SK-N-SH (cell line): ENCODE measurements at regions not wholly inside any gene's neighbourhood (a gene's known extent, or its start where the extent isn't known, plus 50 kb on each side); places are given as distances from the start of the nearest gene placed in this dataset.

Source experiments
- CTCF ChIA-PET: fragments of 300-600, 350-600 bp; formaldehyde crosslinking; extraction: SDS; loops from one replicate; lab custom pipeline; 2021; lab: Yijun Ruan, JAX
- POLR2A ChIA-PET: fragments of 350-600 bp; sonication (Branson Sonifier 250); formaldehyde crosslinking; extraction: SDS; loops from one replicate; lab custom pipeline; 2020; ENCODE audit warnings: antibody characterized with exemption, inconsistent platforms; lab: Yijun Ruan, JAX
- DNase-seq: peaks from one replicate; pipeline ENCODE4 v3.0.0; 2012
- H2AFZ ChIP-seq: fragments of 200-600 bp; sonication (generic); 2 replicates; pipeline ENCODE4 v1.8.1; 2016; ENCODE audit warnings: antibody characterized with exemption, mild to moderate bottlenecking, low read depth
- H3F3A ChIP-seq: fragments of 200-600 bp; sonication (generic); replicated peaks from 2 replicates; pipeline ENCODE3; 2016; ENCODE audit warnings: antibody characterized with exemption, mild to moderate bottlenecking; ENCODE audit not compliant: insufficient read depth
- H3K27ac ChIP-seq, 2 experiments: fragments of 200-500 bp in 1 of 2; fragments of 200-600 bp in 1 of 2; sonication (Bioruptor generic) in 1 of 2; sonication (generic), shearing (Covaris generic) in 1 of 2; 2 replicates each; pipeline versions ENCODE4 v1.5.1 to v1.6.1; 2014 to 2016; ENCODE audit warnings: low read depth in 2 of 2, inconsistent platforms in 1 of 2, low read length in 1 of 2, mild to moderate bottlenecking in 1 of 2, mixed read lengths in 1 of 2
- H3K27me3 ChIP-seq: fragments of 200-600 bp; sonication (generic), shearing (Covaris generic); 2 replicates; pipeline ENCODE4 v1.6.1; 2016; ENCODE audit warnings: mixed run types; ENCODE audit not compliant: insufficient read depth
- H3K36me3 ChIP-seq, 2 experiments: fragments of 200-500 bp in 1 of 2; fragments of 200-600 bp in 1 of 2; sonication (Bioruptor generic) in 1 of 2; sonication (generic) in 1 of 2; replicated peaks in 1 of 2; 2 replicates each; pipeline versions ENCODE3 to v1.5.1; 2014 to 2016; ENCODE audit warnings: low read length in 1 of 2, mild to moderate bottlenecking in 1 of 2; ENCODE audit not compliant: insufficient read depth in 2 of 2, control insufficient read depth in 1 of 2
- H3K4me1 ChIP-seq, 2 experiments: fragments of 200-500 bp in 1 of 2; fragments of 200-600 bp in 1 of 2; sonication (Bioruptor generic) in 1 of 2; sonication (generic), shearing (Covaris generic) in 1 of 2; 2 replicates each; pipeline versions ENCODE4 v1.5.1 to v1.6.1; 2014 to 2016; ENCODE audit warnings: low read depth in 1 of 2, low read length in 1 of 2, mixed run types in 1 of 2; ENCODE audit not compliant: insufficient read depth in 2 of 2, control insufficient read depth in 1 of 2
- H3K4me2 ChIP-seq: fragments of 200-600 bp; sonication (generic), shearing (Covaris generic); 2 replicates; pipeline ENCODE4 v1.6.1; 2017; ENCODE audit warnings: mixed run types
- H3K4me3 ChIP-seq, 2 experiments: fragments of 200-500 bp in 1 of 2; fragments of 200-600 bp in 1 of 2; sonication (Bioruptor generic) in 1 of 2; sonication (generic), shearing (Covaris generic) in 1 of 2; 2 replicates each; pipeline versions ENCODE4 v1.5.1 to v1.8.1; 2014 to 2016; ENCODE audit warnings: low read depth in 2 of 2, inconsistent platforms in 1 of 2, low read length in 1 of 2, mild to moderate bottlenecking in 1 of 2, mixed read lengths in 1 of 2, moderate library complexity in 1 of 2
- H3K79me2 ChIP-seq: fragments of 200-600 bp; sonication (generic); 2 replicates; pipeline ENCODE4 v1.8.1; 2017; ENCODE audit warnings: mild to moderate bottlenecking; ENCODE audit not compliant: insufficient read depth
- H3K9ac ChIP-seq: fragments of 200-600 bp; sonication (generic); 2 replicates; pipeline ENCODE4 v1.6.1; 2017; ENCODE audit warnings: mixed run types
- H3K9me2 ChIP-seq: fragments of 200-600 bp; sonication (generic); 2 replicates; pipeline ENCODE4 v1.6.1; 2017; ENCODE audit warnings: mixed run types
- H3K9me3 ChIP-seq: fragments of 200-600 bp; sonication (generic); 2 replicates; pipeline ENCODE4 v1.6.1; 2017; ENCODE audit warnings: mixed run types, mild to moderate bottlenecking, moderate library complexity
- H4K20me1 ChIP-seq: fragments of 200-600 bp; sonication (generic); 2 replicates; pipeline ENCODE4 v1.6.1; 2017; ENCODE audit warnings: mild to moderate bottlenecking, mixed run types; ENCODE audit not compliant: insufficient read depth
- FOSL2 ChIP-seq: IDR thresholded peaks from 2 replicates; pipeline ENCODE4 v1.4.0; 2012; ENCODE audit warnings: low read depth, mild to moderate bottlenecking, moderate library complexity, borderline replicate concordance
- FOXJ3 ChIP-seq: sonication (generic); formaldehyde crosslinking; IDR thresholded peaks from 2 replicates; pipeline ENCODE4 v1.5.1; 2020; ENCODE audit warnings: mild to moderate bottlenecking, missing genetic modification reagents
- FOXM1 ChIP-seq: IDR thresholded peaks from 2 replicates; pipeline ENCODE4 v1.4.0; 2012; ENCODE audit warnings: low read depth, mild to moderate bottlenecking
- GATA2 ChIP-seq: sonication (generic); formaldehyde crosslinking; IDR thresholded peaks from 2 replicates; pipeline ENCODE4 v1.5.0; 2020; ENCODE audit warnings: mild to moderate bottlenecking, missing genetic modification reagents
- MXI1 ChIP-seq: IDR thresholded peaks from 2 replicates; pipeline ENCODE4 v1.6.1; 2012; ENCODE audit warnings: mild to moderate bottlenecking, low read depth, low read length, improper control_type of control experiment
- NFIC ChIP-seq: IDR thresholded peaks from 2 replicates; pipeline ENCODE4 v1.4.0; 2012; ENCODE audit warnings: borderline replicate concordance
- NRF1 ChIP-seq: IDR thresholded peaks from 2 replicates; pipeline ENCODE4 v1.6.1; 2012; ENCODE audit warnings: low read depth, mild to moderate bottlenecking, low read length
- RCOR1 ChIP-seq: fragments of 150-350 bp; IDR thresholded peaks from 2 replicates; pipeline ENCODE4 v1.6.1; 2017; ENCODE audit warnings: antibody characterized with exemption, low read length
- SIN3A ChIP-seq: IDR thresholded peaks from 2 replicates; pipeline ENCODE4 v1.6.1; 2012; ENCODE audit warnings: low read depth, mild to moderate bottlenecking, low read length, moderate library complexity, borderline replicate concordance
- SMC3 ChIP-seq: IDR thresholded peaks from 2 replicates; pipeline ENCODE4 v1.6.1; 2012; ENCODE audit warnings: low read depth, low read length, improper control_type of control experiment
- TAF1 ChIP-seq: IDR thresholded peaks from 2 replicates; pipeline ENCODE4 v1.6.1; 2012; ENCODE audit warnings: low read depth, mild to moderate bottlenecking, low read length, moderate library complexity, borderline replicate concordance
- TCF12 ChIP-seq: IDR thresholded peaks from 2 replicates; pipeline ENCODE4 v1.4.0; 2012
- TEAD4 ChIP-seq: IDR thresholded peaks from 2 replicates; pipeline ENCODE4 v1.4.0; 2012; ENCODE audit warnings: mild to moderate bottlenecking, borderline replicate concordance; ENCODE audit not compliant: insufficient read depth
- WGBS: methylation state at CpG from one replicate; pipeline ENCODE4 v1.1.6; 2017; ENCODE audit warnings: low lambda C conversion rate; 5-methylcytosine and 5-hydroxymethylcytosine counted together
- TF ChIP-seq, protein P1 (sequence below): IDR thresholded peaks from 2 replicates; pipeline ENCODE4 v1.4.0; 2012; ENCODE audit warnings: low read depth, borderline replicate concordance
- TF ChIP-seq, protein P2 (sequence below): fragments of 150-350 bp; IDR thresholded peaks from 2 replicates; pipeline ENCODE4 v1.6.1; 2017; ENCODE audit warnings: antibody characterized with exemption, low read length, low read depth, borderline replicate concordance
- TF ChIP-seq, protein P3 (sequence below): IDR thresholded peaks from 2 replicates; pipeline ENCODE4 v1.4.0; 2012; ENCODE audit warnings: low read depth
- TF ChIP-seq, protein P4 (sequence below): fragments of 200-600 bp; sonication (generic); IDR thresholded peaks from 2 replicates; pipeline ENCODE4 v1.6.1; 2017; ENCODE audit warnings: antibody characterized with exemption, mild to moderate bottlenecking, moderate library complexity
- TF ChIP-seq, protein P5 (sequence below): IDR thresholded peaks from 2 replicates; pipeline ENCODE4 v1.6.1; 2012; ENCODE audit warnings: mild to moderate bottlenecking, low read depth, low read length, moderate library complexity

DNA sequence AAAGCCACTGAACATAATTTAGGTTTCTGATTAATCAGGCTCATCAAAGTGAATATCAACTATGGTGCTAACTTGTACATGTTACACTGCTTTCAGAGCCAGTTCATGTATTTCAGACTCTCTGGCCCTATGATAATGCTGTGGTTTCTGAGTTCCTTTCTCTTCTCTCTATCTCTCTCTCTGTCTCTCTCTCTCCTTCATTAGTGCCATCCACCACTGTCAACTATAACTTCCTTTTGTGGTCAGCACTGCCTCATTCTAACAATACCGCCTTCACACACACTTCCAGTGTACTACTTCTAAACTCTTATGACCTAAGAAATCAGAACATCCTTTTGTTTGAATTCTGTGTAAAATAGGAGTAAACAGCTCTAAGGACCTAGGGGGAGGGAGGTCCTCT lies 907.1 kb downstream of the RPA4 start:
- H3K27ac ChIP-seq: no peak overlapping the region
- no peaks in the 10 kb centered on the region for H3F3A ChIP-seq
- no peak for DNase-seq
- no peaks in the 10 kb centered on the region for H3K9me2 ChIP-seq
- H3K36me3 ChIP-seq: no peaks in the 10 kb centered on the region
- H2AFZ ChIP-seq: no peak overlapping the region
- WGBS: 56% methylated on average over 1 of the region's 1 CpG
- H3K4me1 ChIP-seq: no peaks in the 10 kb centered on the region
- no peaks in the 10 kb centered on the region for H3K9me3 ChIP-seq
- H3K79me2 ChIP-seq: no peaks in the 10 kb centered on the region
- TF ChIP-seq TAF1: no peak
- TF ChIP-seq, protein P1, sequence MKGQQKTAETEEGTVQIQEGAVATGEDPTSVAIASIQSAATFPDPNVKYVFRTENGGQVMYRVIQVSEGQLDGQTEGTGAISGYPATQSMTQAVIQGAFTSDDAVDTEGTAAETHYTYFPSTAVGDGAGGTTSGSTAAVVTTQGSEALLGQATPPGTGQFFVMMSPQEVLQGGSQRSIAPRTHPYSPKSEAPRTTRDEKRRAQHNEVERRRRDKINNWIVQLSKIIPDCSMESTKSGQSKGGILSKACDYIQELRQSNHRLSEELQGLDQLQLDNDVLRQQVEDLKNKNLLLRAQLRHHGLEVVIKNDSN: no peak
- TF ChIP-seq NRF1: no peak
- TF ChIP-seq FOXM1: no peak
- no peak for TF ChIP-seq NFIC
- TF ChIP-seq, protein P2, sequence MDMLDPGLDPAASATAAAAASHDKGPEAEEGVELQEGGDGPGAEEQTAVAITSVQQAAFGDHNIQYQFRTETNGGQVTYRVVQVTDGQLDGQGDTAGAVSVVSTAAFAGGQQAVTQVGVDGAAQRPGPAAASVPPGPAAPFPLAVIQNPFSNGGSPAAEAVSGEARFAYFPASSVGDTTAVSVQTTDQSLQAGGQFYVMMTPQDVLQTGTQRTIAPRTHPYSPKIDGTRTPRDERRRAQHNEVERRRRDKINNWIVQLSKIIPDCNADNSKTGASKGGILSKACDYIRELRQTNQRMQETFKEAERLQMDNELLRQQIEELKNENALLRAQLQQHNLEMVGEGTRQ: no peak
- TF ChIP-seq SIN3A: no peak
- TF ChIP-seq GATA2 (CRISPR knock-in tag): no peak
- TF ChIP-seq, protein P3, sequence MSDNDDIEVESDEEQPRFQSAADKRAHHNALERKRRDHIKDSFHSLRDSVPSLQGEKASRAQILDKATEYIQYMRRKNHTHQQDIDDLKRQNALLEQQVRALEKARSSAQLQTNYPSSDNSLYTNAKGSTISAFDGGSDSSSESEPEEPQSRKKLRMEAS: no peak
- TF ChIP-seq TCF12: no peak
- TF ChIP-seq, protein P4, sequence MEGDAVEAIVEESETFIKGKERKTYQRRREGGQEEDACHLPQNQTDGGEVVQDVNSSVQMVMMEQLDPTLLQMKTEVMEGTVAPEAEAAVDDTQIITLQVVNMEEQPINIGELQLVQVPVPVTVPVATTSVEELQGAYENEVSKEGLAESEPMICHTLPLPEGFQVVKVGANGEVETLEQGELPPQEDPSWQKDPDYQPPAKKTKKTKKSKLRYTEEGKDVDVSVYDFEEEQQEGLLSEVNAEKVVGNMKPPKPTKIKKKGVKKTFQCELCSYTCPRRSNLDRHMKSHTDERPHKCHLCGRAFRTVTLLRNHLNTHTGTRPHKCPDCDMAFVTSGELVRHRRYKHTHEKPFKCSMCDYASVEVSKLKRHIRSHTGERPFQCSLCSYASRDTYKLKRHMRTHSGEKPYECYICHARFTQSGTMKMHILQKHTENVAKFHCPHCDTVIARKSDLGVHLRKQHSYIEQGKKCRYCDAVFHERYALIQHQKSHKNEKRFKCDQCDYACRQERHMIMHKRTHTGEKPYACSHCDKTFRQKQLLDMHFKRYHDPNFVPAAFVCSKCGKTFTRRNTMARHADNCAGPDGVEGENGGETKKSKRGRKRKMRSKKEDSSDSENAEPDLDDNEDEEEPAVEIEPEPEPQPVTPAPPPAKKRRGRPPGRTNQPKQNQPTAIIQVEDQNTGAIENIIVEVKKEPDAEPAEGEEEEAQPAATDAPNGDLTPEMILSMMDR: no peak
- TF ChIP-seq TEAD4: no peak
- TF ChIP-seq RCOR1: no peak
- TF ChIP-seq SMC3: no peak
- TF ChIP-seq FOSL2: no peak
- TF ChIP-seq, protein P5, sequence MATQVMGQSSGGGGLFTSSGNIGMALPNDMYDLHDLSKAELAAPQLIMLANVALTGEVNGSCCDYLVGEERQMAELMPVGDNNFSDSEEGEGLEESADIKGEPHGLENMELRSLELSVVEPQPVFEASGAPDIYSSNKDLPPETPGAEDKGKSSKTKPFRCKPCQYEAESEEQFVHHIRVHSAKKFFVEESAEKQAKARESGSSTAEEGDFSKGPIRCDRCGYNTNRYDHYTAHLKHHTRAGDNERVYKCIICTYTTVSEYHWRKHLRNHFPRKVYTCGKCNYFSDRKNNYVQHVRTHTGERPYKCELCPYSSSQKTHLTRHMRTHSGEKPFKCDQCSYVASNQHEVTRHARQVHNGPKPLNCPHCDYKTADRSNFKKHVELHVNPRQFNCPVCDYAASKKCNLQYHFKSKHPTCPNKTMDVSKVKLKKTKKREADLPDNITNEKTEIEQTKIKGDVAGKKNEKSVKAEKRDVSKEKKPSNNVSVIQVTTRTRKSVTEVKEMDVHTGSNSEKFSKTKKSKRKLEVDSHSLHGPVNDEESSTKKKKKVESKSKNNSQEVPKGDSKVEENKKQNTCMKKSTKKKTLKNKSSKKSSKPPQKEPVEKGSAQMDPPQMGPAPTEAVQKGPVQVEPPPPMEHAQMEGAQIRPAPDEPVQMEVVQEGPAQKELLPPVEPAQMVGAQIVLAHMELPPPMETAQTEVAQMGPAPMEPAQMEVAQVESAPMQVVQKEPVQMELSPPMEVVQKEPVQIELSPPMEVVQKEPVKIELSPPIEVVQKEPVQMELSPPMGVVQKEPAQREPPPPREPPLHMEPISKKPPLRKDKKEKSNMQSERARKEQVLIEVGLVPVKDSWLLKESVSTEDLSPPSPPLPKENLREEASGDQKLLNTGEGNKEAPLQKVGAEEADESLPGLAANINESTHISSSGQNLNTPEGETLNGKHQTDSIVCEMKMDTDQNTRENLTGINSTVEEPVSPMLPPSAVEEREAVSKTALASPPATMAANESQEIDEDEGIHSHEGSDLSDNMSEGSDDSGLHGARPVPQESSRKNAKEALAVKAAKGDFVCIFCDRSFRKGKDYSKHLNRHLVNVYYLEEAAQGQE: no peak
- no peak for TF ChIP-seq MXI1
- TF ChIP-seq FOXJ3: no peak
- POLR2A ChIA-PET: no interaction called here
- H3K4me2 ChIP-seq: no peak overlapping the region
- H3K27me3 ChIP-seq: no peaks in the 10 kb centered on the region
- CTCF ChIA-PET: no interaction called here
- no peaks in the 10 kb centered on the region for H4K20me1 ChIP-seq
- H3K9ac ChIP-seq: no peak overlapping the region
- no peak overlapping the region for H3K4me3 ChIP-seq
